ENCODE measurements at regions not wholly inside any gene's neighbourhood (a gene's known extent, or its start where the extent isn't known, plus 50 kb on each side); places are given as distances from the start of the nearest gene placed in this dataset.
A peak's percentile ranks its signal among the peaks of the same experiment; 100 is the strongest.

DNA sequence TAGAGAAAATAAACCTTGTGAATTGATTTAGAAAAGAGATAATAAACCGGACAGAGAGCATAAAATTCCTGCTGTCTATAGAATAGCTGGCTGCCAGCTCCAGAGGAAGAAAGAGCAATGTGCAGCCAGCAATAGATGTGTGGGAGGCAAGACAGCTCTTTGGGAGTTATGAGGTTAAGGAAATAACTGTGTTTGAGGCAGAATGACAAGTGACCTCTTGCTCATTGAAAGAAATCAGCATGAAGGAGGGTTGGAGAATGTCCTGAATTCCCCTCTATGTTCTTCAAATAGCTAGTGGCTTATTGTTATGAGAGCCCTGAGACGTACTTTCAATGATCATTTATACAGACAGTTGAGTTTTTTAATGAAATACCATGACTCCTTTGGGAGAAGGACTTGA, 1009.9 kb upstream of the NXPH2 start:
- peak; percentile 63 for TF ChIP-seq GATA2 (IDR thresholded peaks at IDR 0.05; ENCODE audit: low read depth, low read length)
- TF ChIP-seq GATA3 (IDR thresholded peaks at IDR 0.05; ENCODE audit: low read depth, low read length): peak; percentile 0
